Stomach (tissue), 4 donors: ENCODE measurements at regions not wholly inside any gene's neighbourhood (a gene's known extent, or its start where the extent isn't known, plus 50 kb on each side); places are given as distances from the start of the nearest gene placed in this dataset.

ENCODE experiments used
- CTCF ChIP-seq, 7 experiments: fragments of 450-650 bp in 4 of 7; fragments of 200-600 bp in 3 of 7; sonication (generic) in 3 of 7; IDR thresholded peaks; one replicate each; pipeline ENCODE4 v1.5.1; 2016 to 2019; ENCODE audit warnings: antibody characterized with exemption in 7 of 7, control low read depth in 2 of 7, mild to moderate bottlenecking in 1 of 7
- POLR2AphosphoS5 ChIP-seq, 3 donors: sonication (generic); formaldehyde crosslinking; IDR thresholded peaks; one replicate each; pipeline ENCODE4 v1.6.1; 2016; ENCODE audit warnings: antibody characterized with exemption in 3 of 3

GRCh38 chr9:80720579-80720978, 968.8 kb downstream of the TLE1 start:
- TF ChIP-seq CTCF (IDR thresholded peaks at IDR 0.05) (no peak), POLR2AphosphoS5 (IDR thresholded peaks at IDR 0.05) (no peak)
